Pancreas (tissue), 10 donors: ENCODE measurements at regions not wholly inside any gene's neighbourhood (a gene's known extent, or its start where the extent isn't known, plus 50 kb on each side); places are given as distances from the start of the nearest gene placed in this dataset.

ENCODE experiments used
- ATAC-seq, 4 donors: fragments of 200-7000 bp; cut with Tn5 transposase; one replicate each; pipeline versions ENCODE4 v1.8.0 to v1.9.1; 2020; ENCODE audit warnings: mild to moderate bottlenecking in 4 of 4, moderate library complexity in 4 of 4
- DNase-seq, 6 donors: peaks; one replicate each; pipeline ENCODE4 v3.0.0-alpha.2; 2020
- FAIRE-seq: peaks from 2 replicates; lab custom pipeline; 2012; peaks lifted over from hg19 to GRCh38; lab: Jason Lieb, UNC
- H3K27ac ChIP-seq, 4 donors: fragments of 200-600 bp; sonication (generic); 1 replicate in 3 of 4; 2 replicates in 1 of 4; pipeline versions ENCODE4 v1.5.0 to v1.8.0; 2020
- H3K27me3 ChIP-seq, 4 donors: fragments of 200-600 bp; one replicate each; pipeline ENCODE4 v1.8.0; 2021
- H3K36me3 ChIP-seq, 3 donors: fragments of 200-600 bp; sonication (generic) in 1 of 3; one replicate each; pipeline versions ENCODE4 v1.5.0 to v1.8.0; 2020 to 2021
- H3K4me1 ChIP-seq, 3 donors: fragments of 200-600 bp; one replicate each; pipeline ENCODE4 v1.8.0; 2021
- H3K4me3 ChIP-seq, 4 donors: fragments of 200-600 bp; sonication (generic) in 2 of 4; one replicate each; pipeline versions ENCODE4 v1.5.0 to v1.8.0; 2020 to 2021
- H3K9me3 ChIP-seq, 4 donors: fragments of 200-600 bp; one replicate each; pipeline ENCODE4 v1.8.0; 2021
- WGBS, 2 donors: extraction: QIAGEN DNeasy Blood & Tissue Kit; methylation state at CpG; one replicate each; pipeline ENCODE4 v1.1.7; 2013; 5-methylcytosine and 5-hydroxymethylcytosine counted together
- intact Hi-C, 3 donors: fragments of 100-400 bp; cut with DNase I; formaldehyde crosslinking; loops; one replicate each; pipeline versions ENCODE4 v1.11.1 to v1.14.2; 2022
- TF ChIP-seq, protein P1 (sequence below), 4 donors: fragments of 200-600 bp; sonication (generic) in 3 of 4; IDR thresholded peaks; one replicate each; pipeline versions ENCODE4 v1.5.0 to v1.8.0; 2021; ENCODE audit warnings: antibody characterized with exemption in 4 of 4
- donor health status: healthy with polysubstance abuse.
- donor health status: DM: no; HTN: no; CAD: no; lungs with moderate emphysema.
- donor health status: DM: no; HTN: no; CAD: no.
- donor health status: control.
- donor health status: control.
- donor health status: Bipolar disorder and iron deficiency.
- donor health status: DM: yes; HTN: yes; CAD: no.
- donor health status: DM: no; HTN: no; CAD: no.
- donor health status: DM: no; HTN: no; CAD: no.
- donor health status: DM: yes; HTN: yes; CAD: no.

DNA sequence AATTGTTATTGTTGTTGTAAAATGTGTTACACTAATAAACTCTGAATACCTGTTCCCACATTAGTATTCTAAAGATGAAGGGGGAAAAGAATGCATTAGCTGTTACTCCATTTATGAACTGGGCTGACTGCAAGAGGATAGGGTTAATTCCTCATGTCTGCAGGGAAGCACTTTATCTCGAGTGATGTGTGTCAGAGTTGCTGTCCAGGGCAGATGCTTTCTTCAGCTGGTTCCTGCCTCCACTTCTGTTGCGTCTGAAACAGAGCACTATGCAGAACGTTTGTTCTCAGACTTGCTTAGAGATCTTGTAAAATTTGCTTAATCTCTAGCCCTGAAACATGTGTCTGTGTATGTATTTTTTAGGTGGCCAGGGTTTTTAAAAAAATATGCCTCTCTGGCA is 318.8 kb downstream of the SPRY2 start:
- intact Hi-C loops, result no loop called here
- DNase-seq, result no peak

DNA sequence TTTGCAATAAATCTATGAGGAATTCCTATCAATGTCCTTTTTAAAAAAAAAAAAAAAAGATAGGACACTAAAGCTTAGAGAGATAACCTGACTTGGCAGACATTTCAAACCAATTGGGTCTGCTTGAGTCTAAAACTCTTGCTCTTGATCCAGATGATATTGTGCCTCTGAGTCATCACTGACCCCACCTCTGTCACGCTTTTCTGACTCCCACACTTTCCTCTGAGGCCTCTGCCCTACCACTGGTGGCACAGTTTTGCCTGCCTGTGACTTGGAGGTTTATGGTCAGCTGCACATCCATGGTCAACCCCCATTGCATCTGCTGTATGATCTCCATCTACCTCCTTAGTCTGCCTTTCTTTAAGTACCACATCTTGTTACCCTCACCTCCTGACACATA is 328.7 kb downstream of the SPRY2 start:
- H3K27me3 ChIP-seq, result no peaks in the 10 kb centered on the region
- ATAC-seq (no peak), FAIRE-seq (no peak), DNase-seq (no peak)
- H3K9me3 ChIP-seq, result no peaks in the 10 kb centered on the region
- H3K4me1 ChIP-seq, result peaks cover 0 to 10% (median 9%) of the 10 kb centered on the region in 3 donors
- WGBS, 2 donors, result 58 to 75% methylated on average over 1 of the region's 1 CpG
- no peak overlapping the region for H3K4me3 ChIP-seq
- TF ChIP-seq, protein P1, sequence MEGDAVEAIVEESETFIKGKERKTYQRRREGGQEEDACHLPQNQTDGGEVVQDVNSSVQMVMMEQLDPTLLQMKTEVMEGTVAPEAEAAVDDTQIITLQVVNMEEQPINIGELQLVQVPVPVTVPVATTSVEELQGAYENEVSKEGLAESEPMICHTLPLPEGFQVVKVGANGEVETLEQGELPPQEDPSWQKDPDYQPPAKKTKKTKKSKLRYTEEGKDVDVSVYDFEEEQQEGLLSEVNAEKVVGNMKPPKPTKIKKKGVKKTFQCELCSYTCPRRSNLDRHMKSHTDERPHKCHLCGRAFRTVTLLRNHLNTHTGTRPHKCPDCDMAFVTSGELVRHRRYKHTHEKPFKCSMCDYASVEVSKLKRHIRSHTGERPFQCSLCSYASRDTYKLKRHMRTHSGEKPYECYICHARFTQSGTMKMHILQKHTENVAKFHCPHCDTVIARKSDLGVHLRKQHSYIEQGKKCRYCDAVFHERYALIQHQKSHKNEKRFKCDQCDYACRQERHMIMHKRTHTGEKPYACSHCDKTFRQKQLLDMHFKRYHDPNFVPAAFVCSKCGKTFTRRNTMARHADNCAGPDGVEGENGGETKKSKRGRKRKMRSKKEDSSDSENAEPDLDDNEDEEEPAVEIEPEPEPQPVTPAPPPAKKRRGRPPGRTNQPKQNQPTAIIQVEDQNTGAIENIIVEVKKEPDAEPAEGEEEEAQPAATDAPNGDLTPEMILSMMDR (IDR thresholded peaks at IDR 0.05), result no peak
- no peaks in the 10 kb centered on the region for H3K36me3 ChIP-seq
- intact Hi-C loops, result no loop called here
- H3K27ac ChIP-seq, result no peak overlapping the region

More for the DNA sequence above, 318.8 kb downstream of the SPRY2 start:
- WGBS, 2 donors, result 57% methylated on average over 3 of the region's 3 CpGs
- Histone ChIP-seq H3K36me3 (no peaks in the 10 kb centered on the region), H3K4me3 (no peak overlapping the region), H3K27ac (no peak overlapping the region), H3K9me3 (no peaks in the 10 kb centered on the region), H3K27me3 (no peaks in the 10 kb centered on the region), H3K4me1 (no peaks in the 10 kb centered on the region)
- no peak for ATAC-seq
- FAIRE-seq, result no peak
- TF ChIP-seq, protein P1 (IDR thresholded peaks at IDR 0.05), result no peak

DNA sequence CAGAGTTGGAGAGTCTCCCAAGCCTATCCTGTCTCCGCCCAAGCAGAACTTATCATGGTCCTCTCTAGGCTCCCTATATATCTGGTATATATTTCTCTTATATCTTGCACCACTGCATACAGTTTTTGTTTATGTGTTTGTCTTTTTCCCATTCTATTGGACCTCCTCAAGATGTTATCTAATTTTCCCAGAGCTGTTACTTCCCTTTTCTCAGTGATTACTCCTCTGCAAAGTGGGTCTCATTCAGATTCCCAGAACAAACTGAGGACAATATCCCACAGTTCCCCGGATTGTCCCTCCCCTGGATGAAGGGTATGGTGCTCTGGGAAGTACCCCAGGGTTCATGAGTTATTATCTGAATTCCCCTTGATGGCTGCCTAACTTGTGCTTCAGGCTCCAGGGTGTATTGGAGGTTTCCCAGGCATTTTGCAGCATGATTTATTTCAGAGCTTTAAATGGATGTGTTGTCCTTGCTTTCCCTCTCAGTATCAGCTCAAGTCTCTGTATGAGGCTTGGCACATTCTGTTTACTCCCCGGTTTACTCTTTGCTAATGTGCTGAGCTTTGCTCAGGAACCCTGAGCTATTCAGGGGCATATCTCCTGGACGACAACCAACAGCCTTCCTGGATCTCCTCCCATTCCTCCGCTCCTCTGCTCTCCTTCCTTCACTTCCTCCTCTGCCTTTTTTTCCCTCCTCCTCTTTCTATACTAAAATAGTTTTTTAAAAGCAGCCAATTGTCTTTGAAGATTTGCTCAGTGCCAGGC is 329.3 kb downstream of the SPRY2 start:
- Histone ChIP-seq H3K27ac (no peak overlapping the region), H3K9me3 (no peaks in the 10 kb centered on the region), H3K27me3 (no peaks in the 10 kb centered on the region), H3K4me1 (peaks cover 0 to 10% (median 9%) of the 10 kb centered on the region in 3 donors), H3K4me3 (no peak overlapping the region), H3K36me3 (no peaks in the 10 kb centered on the region)
- 29 to 30% methylated on average over 5 of the region's 5 CpGs for WGBS, 2 donors
- ATAC-seq (peak in 3 of 4 donors; percentile 60 to 69 (median 68)), FAIRE-seq (no peak), DNase-seq (no peak)
- intact Hi-C loops, result no loop called here
- TF ChIP-seq, protein P1 (IDR thresholded peaks at IDR 0.05), result no peak

DNA sequence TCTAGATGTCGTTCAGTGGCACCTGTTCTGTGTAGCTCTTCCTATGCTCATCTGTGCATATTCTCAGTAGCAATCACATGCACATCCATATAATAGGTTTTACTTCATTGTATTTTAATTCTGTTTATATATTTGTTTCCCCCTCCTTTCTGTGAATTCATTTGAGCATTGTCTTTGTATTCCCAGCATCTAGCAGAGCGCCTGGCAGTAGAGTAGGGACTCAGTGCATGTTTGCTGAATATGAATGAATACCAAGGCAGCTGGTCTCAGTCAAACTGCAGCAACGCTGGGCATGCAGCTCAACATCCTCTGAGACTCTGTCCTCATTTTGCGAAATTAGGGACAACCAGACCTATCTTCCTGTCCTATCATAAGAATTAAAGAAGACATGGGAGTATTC is 330.1 kb downstream of the SPRY2 start:
- Histone ChIP-seq H3K4me3 (no peak overlapping the region), H3K4me1 (peaks cover 0 to 10% (median 9%) of the 10 kb centered on the region in 3 donors), H3K9me3 (no peaks in the 10 kb centered on the region), H3K27ac (no peak overlapping the region), H3K36me3 (no peaks in the 10 kb centered on the region), H3K27me3 (no peaks in the 10 kb centered on the region)
- TF ChIP-seq, protein P1 (IDR thresholded peaks at IDR 0.05), result no peak
- FAIRE-seq (no peak), ATAC-seq (no peak), DNase-seq (no peak)
- intact Hi-C loops, result no loop called here
- 76 to 84% methylated on average over 4 of the region's 4 CpGs for WGBS, 2 donors

DNA sequence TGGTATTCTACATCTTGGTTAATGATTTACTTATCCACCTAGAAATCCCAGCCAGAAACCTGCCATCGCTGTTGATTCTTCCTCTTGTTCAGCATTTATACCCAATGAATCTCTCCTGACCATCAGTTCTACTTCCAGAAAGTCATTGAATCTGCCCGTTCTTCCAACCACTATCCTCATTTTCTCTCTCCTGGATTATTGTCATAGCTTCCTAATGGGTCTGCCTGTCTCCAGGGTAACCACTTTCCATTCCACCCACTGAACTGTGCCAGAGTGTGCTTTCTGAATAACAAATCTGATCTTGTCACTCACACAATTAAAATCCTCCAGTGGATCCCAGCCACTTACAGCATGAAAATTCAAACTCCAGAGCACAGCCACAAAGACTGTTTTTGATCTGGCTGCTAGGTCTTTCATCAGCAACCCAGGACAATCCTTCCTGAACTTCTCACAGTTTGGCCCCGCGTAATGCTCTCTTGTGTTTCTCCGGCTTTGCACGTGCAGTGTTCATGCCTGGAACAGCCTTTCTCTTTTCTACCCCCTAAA is 330.6 kb downstream of the SPRY2 start:
- H3K4me1 ChIP-seq, result peaks cover 0 to 10% (median 9%) of the 10 kb centered on the region in 3 donors
- ATAC-seq (peak; percentile 77 to 92 (median 87)), FAIRE-seq (no peak), DNase-seq (no peak)
- 55 to 62% methylated on average over 6 of the region's 6 CpGs for WGBS, 2 donors
- intact Hi-C loops, result no loop called here
- no peaks in the 10 kb centered on the region for H3K27me3 ChIP-seq
- TF ChIP-seq, protein P1 (IDR thresholded peaks at IDR 0.05), result no peak
- H3K36me3 ChIP-seq, result no peaks in the 10 kb centered on the region
- H3K4me3 ChIP-seq, result no peak overlapping the region
- H3K27ac ChIP-seq, result no peak overlapping the region
- no peaks in the 10 kb centered on the region for H3K9me3 ChIP-seq
